D721Med (cell line): ENCODE measurements at regions not wholly inside any gene's neighbourhood (a gene's known extent, or its start where the extent isn't known, plus 50 kb on each side); places are given as distances from the start of the nearest gene placed in this dataset.
"Not testable (repeated sequence)": the region's sequence is repeated elsewhere in the genome, so short reads cannot be mapped to it uniquely, and the experiment has no call there.

Source experiments
- DNase-seq: peaks from one replicate; pipeline ENCODE4 v3.0.0; 2011; ENCODE audit warnings: low spot score; ENCODE audit not compliant: insufficient read length
- FAIRE-seq: peaks from 2 replicates; lab custom pipeline; 2011; peaks lifted over from hg19 to GRCh38; lab: Jason Lieb, UNC
- CTCF ChIP-seq: IDR thresholded peaks from 2 replicates; pipeline ENCODE4 v1.5.1; 2012; ENCODE audit warnings: mild to moderate bottlenecking, control low read depth; ENCODE audit not compliant: insufficient read depth; ENCODE audit errors: missing control alignments

- FAIRE-seq (no peak), DNase-seq (no peak)
- no peak for TF ChIP-seq CTCF
Measured at GRCh38 chr15:59791755-59792154, 102.6 kb upstream of the BNIP2 start.

GRCh38 chr15:59791079-59791478 lies 102.0 kb upstream of the BNIP2 start:
- FAIRE-seq (no peak), DNase-seq (no peak)
- no peak for TF ChIP-seq CTCF

GRCh38 chr15:59786466-59786865 lies 97.3 kb upstream of the BNIP2 start:
- FAIRE-seq, DNase-seq: not testable (repeated sequence)

- not testable (repeated sequence) for DNase-seq, FAIRE-seq
Measured at GRCh38 chr15:59785981-59786380, 96.9 kb upstream of the BNIP2 start.

- FAIRE-seq, DNase-seq: not testable (repeated sequence)
Measured at GRCh38 chr15:59783774-59784520, 94.8 kb upstream of the BNIP2 start.

- DNase-seq (no peak), FAIRE-seq (no peak)
- TF ChIP-seq CTCF, result no peak
Measured at GRCh38 chr15:59779110-59779509, 90.0 kb upstream of the BNIP2 start.

- FAIRE-seq (no peak), DNase-seq (no peak)
- TF ChIP-seq CTCF, result peak; percentile 18
Measured at GRCh38 chr15:59764775-59765174, 75.7 kb upstream of the BNIP2 start.

- FAIRE-seq (no peak), DNase-seq (no peak)
- no peak for TF ChIP-seq CTCF
Measured at GRCh38 chr15:59762558-59762957, 73.4 kb upstream of the BNIP2 start.

- FAIRE-seq, DNase-seq: not testable (repeated sequence)
Measured at GRCh38 chr15:59760256-59760655, 71.1 kb upstream of the BNIP2 start.
